ENCODE measurements at regions not wholly inside any gene's neighbourhood (a gene's known extent, or its start where the extent isn't known, plus 50 kb on each side); places are given as distances from the start of the nearest gene placed in this dataset.

- no peak for DNase-seq (ENCODE audit: low spot score)
These were observed 344.2 kb upstream of the GRM7 start for GRCh38 chr3:6516694-6517093.

DNA sequence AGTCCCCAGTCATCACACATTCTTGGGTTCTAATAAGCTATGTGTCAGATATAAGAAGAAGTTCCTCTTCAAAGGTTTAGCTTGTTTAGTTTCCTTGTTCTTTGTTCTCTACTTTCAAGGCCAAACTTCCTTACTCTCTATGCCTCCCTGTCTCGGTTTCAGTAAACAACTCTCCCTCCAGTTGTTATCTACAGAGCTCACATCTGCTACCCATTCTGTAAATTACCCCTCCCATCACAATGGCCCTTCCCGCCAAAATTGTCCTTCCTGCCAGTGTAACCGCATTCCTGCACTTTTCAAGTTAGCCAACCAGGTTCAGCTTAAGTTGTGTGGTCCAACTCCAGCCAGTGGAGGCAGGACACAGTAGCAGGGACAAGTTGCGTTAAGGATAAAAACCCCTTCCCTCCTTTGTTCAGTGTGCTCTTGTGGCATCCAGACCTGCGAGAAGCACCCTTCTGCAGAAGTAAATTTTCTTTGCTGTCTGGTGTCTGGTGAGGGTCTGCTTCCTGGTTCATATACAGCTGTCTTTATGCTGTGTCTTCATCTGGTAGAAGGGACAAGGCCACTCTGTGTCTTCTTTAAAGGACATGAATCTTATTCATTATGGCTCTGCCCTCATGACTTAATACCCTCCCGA is 342.1 kb upstream of the GRM7 start:
- no peak for DNase-seq (ENCODE audit: low spot score)

DNA sequence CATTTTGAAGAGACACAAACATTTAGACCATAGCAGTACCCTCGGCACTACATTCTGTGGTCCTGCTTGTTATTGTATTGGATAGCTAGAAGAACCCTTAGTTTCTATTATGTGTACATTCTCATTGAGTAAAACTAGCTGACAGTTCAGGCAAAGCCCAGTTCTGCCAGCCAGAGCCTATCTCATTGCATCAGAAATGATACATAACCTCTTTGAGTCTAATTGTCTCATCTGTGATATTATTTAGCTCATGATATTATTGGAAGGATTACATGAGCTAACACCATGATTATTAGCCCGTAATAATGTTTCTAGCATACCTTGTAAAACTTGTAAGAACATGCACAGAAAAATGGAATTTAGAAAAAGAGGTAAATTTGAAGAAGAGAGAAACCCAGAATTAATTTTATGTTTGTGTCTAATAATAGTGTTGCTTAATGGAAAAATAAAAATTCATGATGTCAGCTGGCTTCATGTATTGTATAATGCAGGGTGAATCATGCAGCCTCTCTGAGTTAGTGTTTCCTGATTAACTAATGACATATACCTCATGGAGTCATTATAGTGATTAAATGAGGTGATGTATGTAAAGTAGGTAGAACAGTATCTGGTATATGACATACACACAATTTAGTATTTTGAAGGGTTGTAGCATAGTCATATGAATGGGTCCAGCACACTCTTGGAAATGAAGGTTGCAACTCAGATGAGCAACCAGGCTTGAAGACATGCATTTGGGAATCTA is 339.4 kb upstream of the GRM7 start:
- no peak for DNase-seq (ENCODE audit: low spot score)

DNA sequence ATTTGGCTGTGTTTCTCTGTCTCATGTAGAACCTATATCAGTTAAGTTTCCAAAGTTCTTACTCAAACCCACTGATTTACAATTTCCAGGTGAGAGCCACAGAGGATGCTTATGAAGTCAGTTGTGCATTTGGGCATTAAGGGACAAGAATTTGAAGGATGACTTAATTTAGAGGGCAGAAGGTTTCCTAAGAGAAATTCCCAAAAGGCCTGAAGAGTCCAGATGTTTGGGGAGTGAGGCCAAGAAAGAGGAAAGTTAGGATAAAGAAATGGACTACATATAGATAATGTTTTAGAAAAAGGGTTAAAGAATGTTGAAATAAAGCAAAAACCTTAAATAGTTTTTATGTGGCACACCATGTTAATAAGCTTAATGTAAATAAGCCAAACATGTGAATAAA is 338.7 kb upstream of the GRM7 start:
- no peak for DNase-seq (ENCODE audit: low spot score)

GRCh38 chr3:6523043-6523442 is 337.9 kb upstream of the GRM7 start:
- no peak for DNase-seq (ENCODE audit: low spot score)

GRCh38 chr3:6524479-6524878 is 336.4 kb upstream of the GRM7 start:
- no peak for DNase-seq (ENCODE audit: low spot score)

DNA sequence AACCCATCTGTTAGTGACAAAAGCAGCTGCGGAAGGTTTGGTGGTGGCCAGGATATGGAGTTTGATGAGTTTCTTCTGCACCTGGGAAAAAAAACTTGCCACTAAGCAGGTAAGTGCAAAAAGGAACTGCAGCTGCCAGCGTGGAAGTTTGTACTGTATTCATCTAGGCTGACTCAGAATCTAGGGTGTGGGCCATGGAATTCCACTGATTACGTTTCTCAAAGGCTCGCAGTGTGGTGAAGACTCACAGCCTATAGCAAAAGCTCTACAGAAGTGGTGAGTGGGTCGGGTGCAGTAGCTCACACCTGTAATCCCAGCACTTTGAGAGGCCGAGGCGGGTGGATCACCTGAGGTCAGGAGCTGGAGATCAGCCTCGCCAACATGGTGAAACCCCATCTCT is 334.6 kb upstream of the GRM7 start:
- no peak for DNase-seq (ENCODE audit: low spot score)

DNA sequence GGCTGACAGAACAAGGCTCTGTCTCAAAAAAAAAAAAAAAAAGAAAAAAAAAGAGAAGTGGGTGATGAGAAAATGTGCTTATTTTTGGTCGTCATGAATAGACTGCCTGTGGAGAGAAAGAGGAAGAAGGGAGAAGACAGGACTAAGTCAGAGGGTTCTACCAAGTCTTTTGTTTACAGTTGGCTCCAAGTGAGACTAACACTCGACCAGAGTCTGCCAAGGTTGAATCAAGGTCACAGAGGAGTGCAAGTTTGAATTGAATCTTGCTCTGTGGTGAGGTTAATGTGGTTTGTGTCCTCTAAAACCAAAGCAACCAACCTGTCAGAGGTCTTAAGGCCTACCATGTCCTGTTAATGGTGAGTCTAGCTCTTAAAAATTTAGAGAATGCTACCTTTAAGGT is 334.1 kb upstream of the GRM7 start:
- DNase-seq (ENCODE audit: low spot score), result no peak

GRCh38 chr3:6528951-6529350 is 332.0 kb upstream of the GRM7 start:
- DNase-seq (ENCODE audit: low spot score), result no peak

- DNase-seq (ENCODE audit: low spot score), result no peak
These were observed 329.8 kb upstream of the GRM7 start for GRCh38 chr3:6531153-6531552.

- no peak for DNase-seq (ENCODE audit: low spot score)
These were observed 328.8 kb upstream of the GRM7 start for GRCh38 chr3:6532101-6532500.

GRCh38 chr3:6540981-6541380 is 319.9 kb upstream of the GRM7 start:
- no peak for DNase-seq (ENCODE audit: low spot score)

GRCh38 chr3:6542795-6543194 is 318.1 kb upstream of the GRM7 start:
- DNase-seq (ENCODE audit: low spot score), result no peak

GRCh38 chr3:6549296-6549695 is 311.6 kb upstream of the GRM7 start:
- no peak for DNase-seq (ENCODE audit: low spot score)

DNA sequence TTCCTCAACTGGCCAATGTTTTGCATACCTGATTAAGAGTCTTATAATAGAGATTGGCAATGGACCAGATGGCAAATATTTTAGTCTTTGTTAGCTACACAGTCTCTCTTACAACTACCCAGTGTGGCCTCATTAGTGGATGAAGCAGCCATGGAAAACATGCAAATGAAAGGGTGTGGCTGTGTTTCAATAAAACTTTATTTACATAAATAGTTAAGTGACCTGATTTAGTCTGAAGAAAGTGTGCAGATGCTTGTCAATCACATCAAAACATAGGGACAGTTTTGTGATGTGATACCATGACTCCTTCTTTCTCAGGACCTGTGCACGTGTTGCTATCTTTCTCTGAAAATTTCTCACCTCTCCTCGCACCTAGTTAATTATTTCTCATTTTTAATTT is 309.8 kb upstream of the GRM7 start:
- DNase-seq (ENCODE audit: low spot score), result no peak

GRCh38 chr3:6560259-6560658 is 300.7 kb upstream of the GRM7 start:
- no peak for DNase-seq (ENCODE audit: low spot score)

DNA sequence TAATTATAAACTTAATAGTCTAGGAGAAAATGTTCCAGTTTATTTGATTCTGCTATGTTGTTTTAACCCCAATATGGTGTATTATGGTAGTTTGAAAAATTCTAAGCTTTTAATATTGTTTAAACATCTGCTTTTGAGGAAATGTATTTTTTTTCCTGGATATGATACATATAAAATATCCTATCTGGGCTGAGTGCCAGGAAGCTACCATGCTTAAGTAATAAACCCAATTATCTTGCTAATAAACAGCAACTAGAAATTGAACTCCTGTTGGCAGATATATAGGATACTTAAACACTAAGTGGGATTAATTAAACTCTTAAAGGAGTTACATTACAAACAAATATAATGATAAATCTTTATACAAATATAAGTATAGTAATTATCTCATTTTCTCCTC is 293.7 kb upstream of the GRM7 start:
- DNase-seq (ENCODE audit: low spot score), result no peak

DNA sequence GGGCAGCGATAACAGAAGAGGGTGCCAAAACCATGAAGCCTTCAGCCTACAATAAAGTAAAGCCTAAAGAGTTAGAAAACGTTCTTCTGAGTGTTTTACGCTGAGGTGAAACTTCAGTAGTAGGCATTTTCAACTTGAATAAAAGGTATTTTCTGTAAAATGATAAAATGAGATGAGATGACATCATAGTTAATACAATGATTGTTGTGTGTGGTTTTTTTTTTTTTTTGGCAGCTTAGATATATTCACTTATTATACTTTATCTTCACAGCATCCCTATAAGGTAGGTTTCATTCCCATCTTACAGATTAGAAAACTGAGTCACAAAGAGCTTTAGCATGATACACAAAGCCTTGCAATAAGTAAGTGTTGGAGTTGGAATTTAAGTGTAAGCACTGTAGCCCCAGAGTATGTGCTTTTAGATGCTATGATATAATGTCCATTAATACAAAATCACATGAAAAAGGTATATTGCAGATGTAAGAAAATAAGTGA is 291.9 kb upstream of the GRM7 start:
- no peak for DNase-seq (ENCODE audit: low spot score)

GRCh38 chr3:6571448-6571847 is 289.5 kb upstream of the GRM7 start:
- DNase-seq (ENCODE audit: low spot score), result no peak

GRCh38 chr3:6577584-6577983 is 283.3 kb upstream of the GRM7 start:
- no peak for DNase-seq (ENCODE audit: low spot score)

DNA sequence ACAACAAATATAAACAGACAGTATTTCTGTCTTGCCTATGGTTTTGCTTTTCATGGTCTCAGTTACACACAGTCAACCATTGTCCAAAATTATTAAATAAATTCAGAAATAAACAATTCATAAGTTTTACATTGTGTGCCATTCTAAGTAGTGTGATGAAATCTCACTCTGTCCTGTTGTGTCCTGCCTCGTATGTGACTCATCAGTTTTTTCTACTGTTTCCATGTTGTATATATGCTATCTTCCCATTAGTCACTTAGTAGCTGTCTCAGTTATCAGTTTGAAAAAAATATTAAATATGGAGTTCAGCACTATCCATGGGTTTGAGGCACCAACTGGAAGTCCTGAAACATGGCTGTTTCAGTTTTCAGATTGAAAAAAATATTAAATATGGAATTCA is 282.4 kb upstream of the GRM7 start:
- DNase-seq (ENCODE audit: low spot score), result no peak

- no peak for DNase-seq (ENCODE audit: low spot score)
These were observed 280.1 kb upstream of the GRM7 start for GRCh38 chr3:6580808-6581207.

- DNase-seq (ENCODE audit: low spot score), result no peak
These were observed 275.6 kb upstream of the GRM7 start for GRCh38 chr3:6585360-6585759.

GRCh38 chr3:6600237-6600636 is 260.7 kb upstream of the GRM7 start:
- DNase-seq (ENCODE audit: low spot score), result no peak
